ENCODE measurements at regions not wholly inside any gene's neighbourhood (a gene's known extent, or its start where the extent isn't known, plus 50 kb on each side); places are given as distances from the start of the nearest gene placed in this dataset.

- H3K4me3 ChIP-seq (ENCODE audit: low read depth, low read length): no peak overlapping the region
- DNase-seq (ENCODE audit: low read depth): no peak
These were observed 230.4 kb upstream of the AGAP1 start for GRCh38 chr2:235263205-235264120.

GRCh38 chr2:235264121-235264493 lies 229.7 kb upstream of the AGAP1 start:
- H3K4me3 ChIP-seq (ENCODE audit: low read depth, low read length): no peak overlapping the region
- no peak for DNase-seq (ENCODE audit: low read depth)
- TF ChIP-seq, protein P1, sequence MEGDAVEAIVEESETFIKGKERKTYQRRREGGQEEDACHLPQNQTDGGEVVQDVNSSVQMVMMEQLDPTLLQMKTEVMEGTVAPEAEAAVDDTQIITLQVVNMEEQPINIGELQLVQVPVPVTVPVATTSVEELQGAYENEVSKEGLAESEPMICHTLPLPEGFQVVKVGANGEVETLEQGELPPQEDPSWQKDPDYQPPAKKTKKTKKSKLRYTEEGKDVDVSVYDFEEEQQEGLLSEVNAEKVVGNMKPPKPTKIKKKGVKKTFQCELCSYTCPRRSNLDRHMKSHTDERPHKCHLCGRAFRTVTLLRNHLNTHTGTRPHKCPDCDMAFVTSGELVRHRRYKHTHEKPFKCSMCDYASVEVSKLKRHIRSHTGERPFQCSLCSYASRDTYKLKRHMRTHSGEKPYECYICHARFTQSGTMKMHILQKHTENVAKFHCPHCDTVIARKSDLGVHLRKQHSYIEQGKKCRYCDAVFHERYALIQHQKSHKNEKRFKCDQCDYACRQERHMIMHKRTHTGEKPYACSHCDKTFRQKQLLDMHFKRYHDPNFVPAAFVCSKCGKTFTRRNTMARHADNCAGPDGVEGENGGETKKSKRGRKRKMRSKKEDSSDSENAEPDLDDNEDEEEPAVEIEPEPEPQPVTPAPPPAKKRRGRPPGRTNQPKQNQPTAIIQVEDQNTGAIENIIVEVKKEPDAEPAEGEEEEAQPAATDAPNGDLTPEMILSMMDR (IDR thresholded peaks at IDR 0.05; ENCODE audit: control insufficient read depth, extremely low read depth, insufficient read depth): no peak

More at GRCh38 chr2:235263205-235264120, 230.4 kb upstream of the AGAP1 start:
- TF ChIP-seq, protein P1 (IDR thresholded peaks at IDR 0.05; ENCODE audit: control insufficient read depth, extremely low read depth, insufficient read depth): no peak

- TF ChIP-seq, protein P1 (IDR thresholded peaks at IDR 0.05; ENCODE audit: control insufficient read depth, extremely low read depth, insufficient read depth): no peak
- DNase-seq (ENCODE audit: low read depth): no peak
- H3K4me3 ChIP-seq (ENCODE audit: low read depth, low read length): no peak overlapping the region
These were observed 229.3 kb upstream of the AGAP1 start for GRCh38 chr2:235264512-235264911.

GRCh38 chr2:235265348-235265965 lies 228.4 kb upstream of the AGAP1 start:
- no peak for DNase-seq (ENCODE audit: low read depth)
- no peak overlapping the region for H3K4me3 ChIP-seq (ENCODE audit: low read depth, low read length)
- TF ChIP-seq, protein P1 (IDR thresholded peaks at IDR 0.05; ENCODE audit: control insufficient read depth, extremely low read depth, insufficient read depth): no peak

DNA sequence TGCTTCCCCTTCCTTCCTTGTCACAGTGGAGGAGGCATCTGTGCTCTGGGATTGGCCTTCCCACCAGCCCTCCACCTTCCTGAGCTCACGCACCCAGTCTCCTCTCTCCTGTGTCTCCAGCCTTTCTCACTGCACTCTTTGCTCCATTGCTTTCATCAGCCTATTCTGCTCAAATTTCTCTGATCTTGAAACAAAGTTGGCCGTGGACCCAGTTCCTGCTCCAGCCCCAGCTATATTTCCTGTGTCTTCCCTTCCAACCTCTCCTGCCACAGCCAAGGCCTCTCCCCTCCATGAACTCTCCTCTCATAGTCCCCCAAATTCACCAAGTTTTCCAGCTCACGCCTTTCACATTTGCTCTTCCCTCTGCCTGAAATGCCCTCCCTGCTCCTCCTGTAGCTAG lies 226.6 kb upstream of the AGAP1 start:
- no peak overlapping the region for H3K4me3 ChIP-seq (ENCODE audit: low read depth, low read length)
- TF ChIP-seq, protein P1 (IDR thresholded peaks at IDR 0.05; ENCODE audit: control insufficient read depth, extremely low read depth, insufficient read depth): no peak
- no peak for DNase-seq (ENCODE audit: low read depth)

GRCh38 chr2:235268535-235268934 lies 225.3 kb upstream of the AGAP1 start:
- no peak overlapping the region for H3K4me3 ChIP-seq (ENCODE audit: low read depth, low read length)
- TF ChIP-seq, protein P1 (IDR thresholded peaks at IDR 0.05; ENCODE audit: control insufficient read depth, extremely low read depth, insufficient read depth): no peak
- DNase-seq (ENCODE audit: low read depth): no peak

All from LNCaP clone FGC (cell line).